Upper lobe of left lung (tissue), 4 donors: ENCODE measurements at regions not wholly inside any gene's neighbourhood (a gene's known extent, or its start where the extent isn't known, plus 50 kb on each side); places are given as distances from the start of the nearest gene placed in this dataset.

Source experiments
- CTCF ChIP-seq, 6 experiments: fragments of 450-650 bp in 4 of 6; fragments of 200-600 bp in 2 of 6; sonication (generic) in 2 of 6; IDR thresholded peaks; one replicate each; pipeline ENCODE4 v1.5.1; 2016 to 2019; ENCODE audit warnings: antibody characterized with exemption in 6 of 6
- EP300 ChIP-seq, 4 donors: sonication (generic); formaldehyde crosslinking; IDR thresholded peaks; one replicate each; pipeline ENCODE4 v1.5.1; 2017; ENCODE audit warnings: antibody characterized with exemption in 4 of 4, control low read depth in 2 of 4
- POLR2A ChIP-seq, 4 donors: fragments of 450-650 bp; IDR thresholded peaks; one replicate each; pipeline ENCODE4 v1.5.1; 2016 to 2017; ENCODE audit warnings: antibody characterized with exemption in 4 of 4, mild to moderate bottlenecking in 2 of 4
- POLR2AphosphoS5 ChIP-seq, 2 donors: sonication (generic); formaldehyde crosslinking; IDR thresholded peaks; one replicate each; pipeline ENCODE4 v1.5.1; 2017; ENCODE audit warnings: antibody characterized with exemption in 2 of 2

- no peak for TF ChIP-seq CTCF (IDR thresholded peaks at IDR 0.05)
- TF ChIP-seq POLR2AphosphoS5 (IDR thresholded peaks at IDR 0.05) = no peak
- TF ChIP-seq POLR2A (IDR thresholded peaks at IDR 0.05) = no peak
- TF ChIP-seq EP300 (IDR thresholded peaks at IDR 0.05) = no peak
Measured at GRCh38 chr21:16376673-16377072, 646.9 kb downstream of the USP25 start.
